ENCODE measurements at regions not wholly inside any gene's neighbourhood (a gene's known extent, or its start where the extent isn't known, plus 50 kb on each side); places are given as distances from the start of the nearest gene placed in this dataset.

DNA sequence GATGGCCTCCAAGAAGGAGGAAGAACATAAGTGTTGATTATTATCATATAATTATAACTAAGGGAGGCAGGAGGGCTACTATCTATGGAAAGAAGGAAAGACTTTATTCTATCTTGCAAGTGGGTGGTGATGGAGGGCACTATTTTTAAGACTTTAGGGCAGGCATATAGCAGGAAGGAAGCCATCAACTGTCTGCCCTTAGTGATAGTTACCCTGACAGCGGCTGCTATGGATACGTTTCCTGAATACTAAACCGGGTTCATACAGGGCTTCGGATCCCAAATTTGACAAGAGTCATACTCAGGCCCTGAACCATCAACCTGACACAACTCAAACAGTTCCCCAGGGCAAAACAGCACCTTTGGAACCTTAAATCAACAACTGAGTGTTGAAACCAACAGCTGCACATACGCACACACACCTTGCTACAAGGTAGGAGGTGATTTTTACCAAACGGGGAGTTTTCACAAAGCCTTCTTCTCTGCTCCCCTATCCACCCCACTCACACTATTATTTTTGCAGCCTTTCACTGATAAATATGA, 397.2 kb downstream of the OMA1 start:
- Histone ChIP-seq H3K27me3 (replicated peaks; ENCODE audit: insufficient read depth) (no peaks in the 10 kb centered on the region), H3K27ac (no peak overlapping the region), H3K4me1 (ENCODE audit: control insufficient read depth in 1 of 2, low read depth in 2 of 2) (no peaks in the 10 kb centered on the region), H3K4me3 (no peak overlapping the region), H3K36me3 (no peaks in the 10 kb centered on the region), H3K9me3 (no peaks in the 10 kb centered on the region)
- ATAC-seq (ENCODE audit: insufficient number of reproducible peaks, low FRiP score, low read depth) (no peak), DNase-seq (ENCODE audit: low spot score) (no peak)
- TF ChIP-seq, protein P1, sequence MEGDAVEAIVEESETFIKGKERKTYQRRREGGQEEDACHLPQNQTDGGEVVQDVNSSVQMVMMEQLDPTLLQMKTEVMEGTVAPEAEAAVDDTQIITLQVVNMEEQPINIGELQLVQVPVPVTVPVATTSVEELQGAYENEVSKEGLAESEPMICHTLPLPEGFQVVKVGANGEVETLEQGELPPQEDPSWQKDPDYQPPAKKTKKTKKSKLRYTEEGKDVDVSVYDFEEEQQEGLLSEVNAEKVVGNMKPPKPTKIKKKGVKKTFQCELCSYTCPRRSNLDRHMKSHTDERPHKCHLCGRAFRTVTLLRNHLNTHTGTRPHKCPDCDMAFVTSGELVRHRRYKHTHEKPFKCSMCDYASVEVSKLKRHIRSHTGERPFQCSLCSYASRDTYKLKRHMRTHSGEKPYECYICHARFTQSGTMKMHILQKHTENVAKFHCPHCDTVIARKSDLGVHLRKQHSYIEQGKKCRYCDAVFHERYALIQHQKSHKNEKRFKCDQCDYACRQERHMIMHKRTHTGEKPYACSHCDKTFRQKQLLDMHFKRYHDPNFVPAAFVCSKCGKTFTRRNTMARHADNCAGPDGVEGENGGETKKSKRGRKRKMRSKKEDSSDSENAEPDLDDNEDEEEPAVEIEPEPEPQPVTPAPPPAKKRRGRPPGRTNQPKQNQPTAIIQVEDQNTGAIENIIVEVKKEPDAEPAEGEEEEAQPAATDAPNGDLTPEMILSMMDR (IDR thresholded peaks at IDR 0.05), result no peak

DNA sequence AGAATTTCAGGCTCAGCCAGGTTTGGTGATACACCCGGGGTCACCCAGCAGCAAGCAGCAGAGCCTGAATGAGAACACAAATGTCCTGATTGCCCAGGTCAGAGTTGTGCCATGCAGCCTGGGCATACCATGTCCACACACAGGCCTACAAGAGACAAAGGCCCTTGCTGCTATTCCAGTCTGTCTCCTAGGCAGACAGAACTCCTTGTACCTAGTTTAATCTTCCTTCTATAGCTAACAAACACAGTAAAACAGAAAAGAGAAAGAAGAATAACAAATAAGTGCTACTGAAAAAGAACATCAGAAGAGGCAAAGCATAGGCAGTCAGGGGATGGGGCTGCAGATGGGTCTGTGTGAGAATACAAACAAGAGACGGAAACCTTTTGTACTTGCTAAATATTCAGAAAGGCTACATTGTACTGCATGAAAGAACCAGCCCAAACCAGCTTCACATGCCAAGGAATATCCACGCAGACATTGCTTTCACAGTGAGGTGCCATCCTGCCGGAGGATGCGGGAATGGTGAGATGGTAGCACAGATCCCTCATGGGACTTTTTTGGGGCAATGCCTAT, 401.7 kb downstream of the OMA1 start:
- no peak overlapping the region for H3K27ac ChIP-seq
- no peak for ATAC-seq (ENCODE audit: insufficient number of reproducible peaks, low FRiP score, low read depth)
- no peaks in the 10 kb centered on the region for H3K9me3 ChIP-seq

DNA sequence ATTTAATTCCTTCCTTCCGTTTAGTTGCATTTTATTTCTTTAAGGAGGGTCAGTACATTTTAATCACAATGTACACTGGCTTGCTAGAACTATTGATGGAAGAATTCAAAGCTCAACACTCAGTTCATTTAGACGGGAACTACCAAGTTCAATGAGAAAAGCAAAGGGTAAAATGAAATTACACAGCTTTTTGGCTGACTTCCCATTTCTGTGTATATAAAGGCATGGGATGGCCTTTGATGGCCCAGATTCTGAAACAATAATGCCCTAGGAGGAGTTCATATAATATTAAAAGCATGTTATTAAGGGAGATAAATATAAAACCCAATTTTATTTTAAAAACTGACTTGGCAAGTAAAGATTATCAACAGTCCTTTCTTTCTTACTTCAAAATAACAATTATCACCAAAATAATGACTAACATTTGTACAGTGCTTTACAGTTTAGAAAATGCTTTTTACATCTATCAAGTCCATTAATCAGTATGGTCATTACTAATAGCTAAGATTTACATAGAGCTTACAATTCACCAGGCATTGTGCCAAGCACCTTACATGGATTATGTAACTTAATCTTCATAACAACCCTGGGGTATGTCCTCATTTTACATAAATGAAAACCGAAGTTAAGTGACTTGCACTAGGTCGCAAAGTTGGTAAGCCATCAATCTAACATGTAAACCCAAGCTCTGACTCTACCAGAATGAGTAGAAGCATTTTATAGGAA, 402.4 kb downstream of the OMA1 start:
- Histone ChIP-seq H3K36me3 (no peaks in the 10 kb centered on the region), H3K4me1 (ENCODE audit: control insufficient read depth in 1 of 2, low read depth in 2 of 2) (no peaks in the 10 kb centered on the region), H3K4me3 (no peak overlapping the region), H3K27ac (no peak overlapping the region), H3K9me3 (no peaks in the 10 kb centered on the region), H3K27me3 (replicated peaks; ENCODE audit: insufficient read depth) (no peaks in the 10 kb centered on the region)
- TF ChIP-seq, protein P1 (IDR thresholded peaks at IDR 0.05), result no peak
- ATAC-seq (ENCODE audit: insufficient number of reproducible peaks, low FRiP score, low read depth) (no peak), DNase-seq (ENCODE audit: low spot score) (no peak)

More for the DNA sequence above, 401.7 kb downstream of the OMA1 start:
- TF ChIP-seq, protein P1 (IDR thresholded peaks at IDR 0.05), result no peak
- Histone ChIP-seq H3K27me3 (replicated peaks; ENCODE audit: insufficient read depth) (no peaks in the 10 kb centered on the region), H3K4me3 (no peak overlapping the region), H3K36me3 (no peaks in the 10 kb centered on the region), H3K4me1 (ENCODE audit: control insufficient read depth in 1 of 2, low read depth in 2 of 2) (no peaks in the 10 kb centered on the region)
- DNase-seq (ENCODE audit: low spot score), result no peak

DNA sequence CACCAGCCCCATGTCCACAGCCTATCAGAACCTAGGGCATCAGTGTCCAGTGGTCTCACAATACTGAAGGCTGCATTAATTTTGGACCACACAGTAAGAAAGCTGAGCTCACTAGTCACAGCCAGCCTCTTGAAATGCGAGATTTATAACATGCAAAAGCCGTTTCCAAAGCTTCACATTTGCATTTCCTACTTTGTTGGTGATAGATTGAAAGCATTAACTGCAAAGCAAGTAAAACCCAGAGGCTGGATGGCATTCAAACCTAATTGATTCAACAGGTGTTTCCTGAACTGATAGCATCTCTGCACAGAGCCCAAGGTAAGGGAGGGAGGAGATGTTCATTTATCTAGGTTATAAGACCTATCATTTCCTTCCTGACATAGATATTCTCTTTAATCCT, 410.1 kb downstream of the OMA1 start:
- DNase-seq (ENCODE audit: low spot score), result no peak
- H3K36me3 ChIP-seq, result no peaks in the 10 kb centered on the region
- H3K27me3 ChIP-seq (replicated peaks; ENCODE audit: insufficient read depth), result no peaks in the 10 kb centered on the region
- no peak for ATAC-seq (ENCODE audit: insufficient number of reproducible peaks, low FRiP score, low read depth)
- no peak overlapping the region for H3K4me3 ChIP-seq
- TF ChIP-seq, protein P1 (IDR thresholded peaks at IDR 0.05), result no peak
- H3K9me3 ChIP-seq, result no peaks in the 10 kb centered on the region
- no peaks in the 10 kb centered on the region for H3K4me1 ChIP-seq (ENCODE audit: control insufficient read depth in 1 of 2, low read depth in 2 of 2)
- no peak overlapping the region for H3K27ac ChIP-seq

DNA sequence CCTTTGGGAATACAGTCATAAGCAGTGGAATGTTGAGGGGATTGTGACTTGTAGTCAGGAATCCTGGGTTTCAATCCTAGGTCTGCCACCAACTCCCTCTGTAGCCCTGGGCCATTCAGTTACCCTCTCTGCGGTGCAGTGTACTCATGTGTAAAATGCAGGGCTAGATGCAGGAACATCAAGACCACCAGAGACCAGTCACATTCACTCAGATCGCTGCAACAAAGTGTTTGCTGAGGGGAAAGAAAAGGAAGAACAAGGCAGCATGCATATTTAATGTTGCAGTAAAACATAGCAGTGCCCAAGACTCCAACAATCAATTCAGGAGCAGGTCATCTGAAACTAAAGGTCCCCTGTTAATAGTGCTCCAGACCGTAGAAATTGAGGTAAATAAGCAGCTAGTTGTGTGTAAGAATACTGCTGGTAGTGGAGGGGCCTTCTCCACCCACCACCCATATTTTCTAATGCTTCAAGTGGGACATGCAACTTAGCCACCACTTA, 410.7 kb downstream of the OMA1 start:
- H3K4me1 ChIP-seq (ENCODE audit: control insufficient read depth in 1 of 2, low read depth in 2 of 2), result no peaks in the 10 kb centered on the region
- no peak for ATAC-seq (ENCODE audit: insufficient number of reproducible peaks, low FRiP score, low read depth)
- no peak for DNase-seq (ENCODE audit: low spot score)
- no peaks in the 10 kb centered on the region for H3K36me3 ChIP-seq
- H3K9me3 ChIP-seq, result no peaks in the 10 kb centered on the region
- H3K27me3 ChIP-seq (replicated peaks; ENCODE audit: insufficient read depth), result no peaks in the 10 kb centered on the region
- no peak overlapping the region for H3K4me3 ChIP-seq
- no peak overlapping the region for H3K27ac ChIP-seq
- TF ChIP-seq, protein P1 (IDR thresholded peaks at IDR 0.05), result no peak

Data from thoracic aorta (tissue), 2 donors.